Lower leg skin (tissue), 3 donors: ENCODE measurements at regions not wholly inside any gene's neighbourhood (a gene's known extent, or its start where the extent isn't known, plus 50 kb on each side); places are given as distances from the start of the nearest gene placed in this dataset.

Source experiments
- CTCF ChIP-seq, 3 donors: fragments of 450-650 bp; IDR thresholded peaks; one replicate each; pipeline ENCODE4 v1.5.1; 2016; ENCODE audit warnings: antibody characterized with exemption in 3 of 3, mild to moderate bottlenecking in 3 of 3, moderate library complexity in 2 of 3
- POLR2A ChIP-seq, 2 donors: fragments of 450-650 bp; IDR thresholded peaks; one replicate each; pipeline ENCODE4 v1.6.1; 2016 to 2017; ENCODE audit warnings: antibody characterized with exemption in 2 of 2, mild to moderate bottlenecking in 1 of 2, moderate library complexity in 1 of 2

GRCh38 chr5:84535281-84535680, 150.6 kb upstream of the EDIL3 start:
- TF ChIP-seq CTCF (IDR thresholded peaks at IDR 0.05), result no peak
- TF ChIP-seq POLR2A (IDR thresholded peaks at IDR 0.05), result no peak
